ENCODE measurements at regions not wholly inside any gene's neighbourhood (a gene's known extent, or its start where the extent isn't known, plus 50 kb on each side); places are given as distances from the start of the nearest gene placed in this dataset.

DNA sequence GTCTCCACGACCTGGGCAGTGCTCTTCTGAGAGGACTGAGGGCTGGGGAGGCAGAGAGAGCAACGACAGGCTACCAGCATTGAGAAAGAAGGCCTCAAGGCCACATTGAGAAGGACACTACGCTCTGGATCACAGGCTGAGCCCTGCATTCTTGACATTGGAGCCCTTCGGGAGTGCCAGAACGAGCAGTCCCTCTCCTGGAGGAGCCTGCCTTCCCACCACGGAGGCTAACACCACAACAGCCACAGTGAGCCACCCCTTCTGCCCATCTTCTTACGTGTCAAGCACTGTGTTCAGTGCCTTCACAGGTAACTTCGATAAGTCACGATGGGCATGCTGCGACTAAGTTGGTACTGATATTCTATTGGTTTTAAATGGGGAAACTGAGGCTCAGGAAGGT is 267.8 kb downstream of the RPS24 start:
- Histone ChIP-seq H3K27me3 (ENCODE audit: control insufficient read depth, insufficient read depth, low read length) (no peaks in the 10 kb centered on the region), H3K4me2 (ENCODE audit: extremely low read depth, insufficient read depth, low read length) (no peak overlapping the region), H3K36me3 (ENCODE audit: control insufficient read depth, insufficient read depth, low read length) (no peaks in the 10 kb centered on the region), H3K27ac (ENCODE audit: insufficient read depth, low read length) (no peak overlapping the region), H2AFZ (ENCODE audit: low read length) (no peak overlapping the region), H3K4me1 (ENCODE audit: control insufficient read depth, extremely low read depth, insufficient read depth, low read length) (peaks cover 5% of the 10 kb centered on the region), H3K9ac (ENCODE audit: insufficient read depth, low read length) (no peak overlapping the region), H4K20me1 (ENCODE audit: control insufficient read depth, extremely low read depth, insufficient read depth, low read length) (no peaks in the 10 kb centered on the region), H3K4me3 (replicated peaks in 1 of 4; ENCODE audit: control extremely low read depth in 1 of 4, insufficient read depth in 1 of 4, low read depth in 3 of 4, low read length in 4 of 4) (no peak overlapping the region), H3K9me3 (ENCODE audit: control insufficient read depth, insufficient read depth, low read depth, low read length) (no peaks in the 10 kb centered on the region), H3K79me2 (ENCODE audit: control insufficient read depth, insufficient read depth, low read length) (no peaks in the 10 kb centered on the region)
- TF ChIP-seq, protein P1, sequence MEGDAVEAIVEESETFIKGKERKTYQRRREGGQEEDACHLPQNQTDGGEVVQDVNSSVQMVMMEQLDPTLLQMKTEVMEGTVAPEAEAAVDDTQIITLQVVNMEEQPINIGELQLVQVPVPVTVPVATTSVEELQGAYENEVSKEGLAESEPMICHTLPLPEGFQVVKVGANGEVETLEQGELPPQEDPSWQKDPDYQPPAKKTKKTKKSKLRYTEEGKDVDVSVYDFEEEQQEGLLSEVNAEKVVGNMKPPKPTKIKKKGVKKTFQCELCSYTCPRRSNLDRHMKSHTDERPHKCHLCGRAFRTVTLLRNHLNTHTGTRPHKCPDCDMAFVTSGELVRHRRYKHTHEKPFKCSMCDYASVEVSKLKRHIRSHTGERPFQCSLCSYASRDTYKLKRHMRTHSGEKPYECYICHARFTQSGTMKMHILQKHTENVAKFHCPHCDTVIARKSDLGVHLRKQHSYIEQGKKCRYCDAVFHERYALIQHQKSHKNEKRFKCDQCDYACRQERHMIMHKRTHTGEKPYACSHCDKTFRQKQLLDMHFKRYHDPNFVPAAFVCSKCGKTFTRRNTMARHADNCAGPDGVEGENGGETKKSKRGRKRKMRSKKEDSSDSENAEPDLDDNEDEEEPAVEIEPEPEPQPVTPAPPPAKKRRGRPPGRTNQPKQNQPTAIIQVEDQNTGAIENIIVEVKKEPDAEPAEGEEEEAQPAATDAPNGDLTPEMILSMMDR (conservative IDR thresholded peaks at IDR 0.05 in 1 of 2, IDR thresholded peaks at IDR 0.05 in 1 of 2; ENCODE audit: low read depth in 1 of 2, low read length in 2 of 2): no peak
- TF ChIP-seq EZH2 (IDR thresholded peaks at IDR 0.05; ENCODE audit: low read length, missing control alignments): no peak
- no peak for DNase-seq (ENCODE audit: low read depth in 2 of 2)

DNA sequence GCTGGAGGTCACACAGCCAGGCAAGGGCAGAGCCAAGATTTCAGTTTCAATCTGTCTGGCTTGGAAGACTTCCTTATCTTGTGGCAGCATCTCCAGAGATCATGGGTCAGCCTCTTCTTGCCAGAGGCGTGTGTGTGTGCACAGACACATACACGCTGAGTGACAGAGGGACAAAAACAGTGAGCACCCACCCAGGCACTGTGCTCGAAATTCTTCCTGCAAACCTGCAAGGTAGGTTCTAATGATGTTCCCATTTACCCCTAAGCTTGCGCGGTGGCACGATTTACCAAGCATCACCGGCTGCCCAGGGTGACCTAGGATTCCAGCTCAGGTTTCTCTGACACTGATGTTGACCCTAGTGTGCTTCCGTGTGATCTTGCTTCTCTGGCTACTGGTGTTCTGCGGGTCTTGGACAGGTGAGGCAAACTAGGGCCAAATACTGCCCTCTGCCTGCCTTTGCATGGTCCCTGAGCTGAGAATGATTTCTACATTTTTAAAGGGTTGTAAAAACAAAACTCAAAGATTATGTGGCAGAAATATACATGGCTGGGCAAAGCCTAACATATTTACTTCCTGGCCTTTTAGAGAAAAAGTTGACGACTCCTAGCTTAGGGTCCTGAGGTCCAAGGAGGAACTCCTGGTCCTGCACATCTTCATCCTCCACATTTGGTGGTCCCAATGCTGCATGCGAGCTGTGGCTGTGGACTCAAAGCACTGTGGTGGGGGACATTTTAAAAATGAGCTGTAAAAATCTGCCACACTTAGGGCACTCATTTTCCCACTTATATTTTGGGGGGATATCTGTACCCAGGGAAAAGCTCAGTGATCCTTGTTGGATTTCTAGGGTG is 268.5 kb downstream of the RPS24 start:
- Histone ChIP-seq H3K4me1 (ENCODE audit: control insufficient read depth, extremely low read depth, insufficient read depth, low read length) (peaks cover 5% of the 10 kb centered on the region), H3K27ac (ENCODE audit: insufficient read depth, low read length) (no peak overlapping the region), H3K27me3 (ENCODE audit: control insufficient read depth, insufficient read depth, low read length) (no peaks in the 10 kb centered on the region), H3K36me3 (ENCODE audit: control insufficient read depth, insufficient read depth, low read length) (no peaks in the 10 kb centered on the region), H2AFZ (ENCODE audit: low read length) (no peak overlapping the region), H3K9me3 (ENCODE audit: control insufficient read depth, insufficient read depth, low read depth, low read length) (no peaks in the 10 kb centered on the region), H3K79me2 (ENCODE audit: control insufficient read depth, insufficient read depth, low read length) (no peaks in the 10 kb centered on the region), H3K4me2 (ENCODE audit: extremely low read depth, insufficient read depth, low read length) (peak overlapping the region; percentile 38), H4K20me1 (ENCODE audit: control insufficient read depth, extremely low read depth, insufficient read depth, low read length) (no peaks in the 10 kb centered on the region), H3K9ac (ENCODE audit: insufficient read depth, low read length) (no peak overlapping the region), H3K4me3 (replicated peaks in 1 of 4; ENCODE audit: control extremely low read depth in 1 of 4, insufficient read depth in 1 of 4, low read depth in 3 of 4, low read length in 4 of 4) (peak overlapping the region in 2 of 4 experiments; percentile 67 to 72)
- no peak for DNase-seq (ENCODE audit: low read depth in 2 of 2)
- TF ChIP-seq, protein P1 (conservative IDR thresholded peaks at IDR 0.05 in 1 of 2, IDR thresholded peaks at IDR 0.05 in 1 of 2; ENCODE audit: low read depth in 1 of 2, low read length in 2 of 2): peak; percentile 17 to 20
- no peak for TF ChIP-seq EZH2 (IDR thresholded peaks at IDR 0.05; ENCODE audit: low read length, missing control alignments)

DNA sequence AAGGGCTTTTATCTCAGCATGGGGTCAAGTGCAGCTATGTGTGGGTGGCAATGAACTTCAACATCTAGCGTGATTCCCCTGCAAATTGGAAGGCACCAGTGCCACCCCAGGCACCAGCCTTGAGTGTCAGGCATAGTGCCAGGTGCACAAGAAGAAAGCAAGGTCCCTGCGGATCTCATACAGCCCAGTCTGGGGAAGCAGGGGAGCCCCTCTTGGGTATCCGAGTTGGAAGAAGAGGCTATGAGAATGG is 269.0 kb downstream of the RPS24 start:
- no peak for DNase-seq (ENCODE audit: low read depth in 2 of 2)
- TF ChIP-seq, protein P1 (conservative IDR thresholded peaks at IDR 0.05 in 1 of 2, IDR thresholded peaks at IDR 0.05 in 1 of 2; ENCODE audit: low read depth in 1 of 2, low read length in 2 of 2): no peak
- no peak for TF ChIP-seq EZH2 (IDR thresholded peaks at IDR 0.05; ENCODE audit: low read length, missing control alignments)
- peak overlapping the region; percentile 44 for H3K27ac ChIP-seq (ENCODE audit: insufficient read depth, low read length)

More for the DNA sequence above, 269.0 kb downstream of the RPS24 start:
- Histone ChIP-seq H3K79me2 (ENCODE audit: control insufficient read depth, insufficient read depth, low read length) (no peaks in the 10 kb centered on the region), H3K4me3 (replicated peaks in 1 of 4; ENCODE audit: control extremely low read depth in 1 of 4, insufficient read depth in 1 of 4, low read depth in 3 of 4, low read length in 4 of 4) (peak overlapping the region; percentile 25 to 72 (median 50)), H3K4me2 (ENCODE audit: extremely low read depth, insufficient read depth, low read length) (peak overlapping the region; percentile 38), H3K36me3 (ENCODE audit: control insufficient read depth, insufficient read depth, low read length) (no peaks in the 10 kb centered on the region), H3K9me3 (ENCODE audit: control insufficient read depth, insufficient read depth, low read depth, low read length) (no peaks in the 10 kb centered on the region), H2AFZ (ENCODE audit: low read length) (peak overlapping the region; percentile 22), H3K4me1 (ENCODE audit: control insufficient read depth, extremely low read depth, insufficient read depth, low read length) (peaks cover 5% of the 10 kb centered on the region), H3K9ac (ENCODE audit: insufficient read depth, low read length) (peak overlapping the region; percentile 44), H4K20me1 (ENCODE audit: control insufficient read depth, extremely low read depth, insufficient read depth, low read length) (no peaks in the 10 kb centered on the region), H3K27me3 (ENCODE audit: control insufficient read depth, insufficient read depth, low read length) (no peaks in the 10 kb centered on the region)
